ENCODE measurements at regions not wholly inside any gene's neighbourhood (a gene's known extent, or its start where the extent isn't known, plus 50 kb on each side); places are given as distances from the start of the nearest gene placed in this dataset.
"Not testable (repeated sequence)": the region's sequence is repeated elsewhere in the genome, so short reads cannot be mapped to it uniquely, and the experiment has no call there.

DNA sequence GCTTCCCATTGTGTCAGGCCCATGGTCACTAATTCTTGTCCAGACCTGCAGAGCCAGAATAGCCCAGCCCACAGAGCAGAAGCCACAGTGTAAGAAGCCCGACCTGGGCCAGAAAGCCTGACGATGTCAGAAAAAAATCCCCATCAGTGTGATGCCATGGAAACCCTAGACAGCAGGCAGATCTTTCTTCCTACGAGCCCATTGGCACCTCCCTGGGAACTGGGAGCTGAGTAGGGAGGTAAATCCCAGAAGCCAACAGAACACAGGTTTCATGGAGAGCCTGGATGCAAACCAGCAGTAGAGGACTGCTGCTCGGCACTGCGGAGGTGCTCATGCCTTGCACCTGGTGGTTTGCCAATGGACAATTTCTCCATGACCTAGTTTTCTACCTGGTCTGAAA is 82.2 kb upstream of the SLC22A16 start:
- no peak for DNase-seq (ENCODE audit: low read depth in 2 of 3, low spot score in 1 of 3)

DNA sequence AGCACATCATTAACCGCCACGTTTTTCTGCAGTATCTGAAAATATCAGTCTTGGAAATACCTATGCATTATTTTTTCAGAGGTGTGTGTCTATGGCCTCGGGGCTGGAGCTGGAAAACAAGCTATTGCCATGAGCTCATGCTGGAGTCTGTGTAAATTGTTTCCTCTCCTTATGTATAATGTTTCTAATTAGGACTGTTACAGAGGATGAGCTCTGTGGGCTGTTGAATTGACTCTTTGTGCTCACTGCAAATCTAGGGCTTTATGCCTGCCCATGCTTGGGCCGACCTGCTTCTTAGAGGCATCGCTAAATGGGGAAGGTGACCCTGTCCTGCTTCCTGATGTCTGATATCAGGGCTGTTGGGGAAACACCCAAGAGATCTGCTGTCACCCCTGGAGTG is 80.8 kb upstream of the SLC22A16 start:
- DNase-seq (ENCODE audit: low read depth in 2 of 3, low spot score in 1 of 3): no peak

DNA sequence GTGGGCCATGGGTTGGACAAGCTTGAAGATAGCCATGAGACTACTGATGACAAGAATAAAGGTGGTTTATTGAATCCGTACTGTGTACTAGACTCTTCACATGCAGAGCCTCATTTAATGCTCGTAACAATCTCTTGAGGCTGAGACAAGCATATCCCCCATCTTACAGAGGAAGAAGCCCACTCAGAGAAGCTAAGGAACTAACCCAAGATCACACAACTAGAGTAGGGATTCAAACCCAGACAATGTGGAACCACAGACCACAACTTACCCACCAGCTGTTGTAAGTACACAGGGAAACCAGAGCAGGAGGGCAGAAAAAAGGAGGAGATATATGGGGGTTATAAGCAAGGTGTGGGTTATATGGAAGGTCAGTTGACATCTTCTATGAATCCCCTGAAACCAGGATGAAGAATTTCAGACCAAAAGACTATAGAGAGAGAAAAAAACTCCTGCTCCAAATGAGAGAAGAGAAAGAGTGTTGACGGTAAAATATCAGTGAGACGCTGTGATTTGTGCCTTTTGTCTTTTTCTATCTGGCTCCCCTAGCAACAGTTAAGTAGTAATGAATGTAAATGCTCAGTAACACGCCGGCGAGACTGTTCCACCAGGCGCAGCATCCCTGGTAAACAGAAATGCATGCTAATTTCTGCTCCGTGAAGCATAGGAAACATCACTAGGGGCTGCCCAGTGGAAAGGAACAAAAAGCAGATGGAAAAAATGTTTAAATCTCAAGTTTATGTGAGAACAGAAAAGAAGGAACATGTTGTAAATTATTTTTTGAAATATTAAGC is 80.1 kb upstream of the SLC22A16 start:
- DNase-seq (ENCODE audit: low read depth in 2 of 3, low spot score in 1 of 3): no peak

DNA sequence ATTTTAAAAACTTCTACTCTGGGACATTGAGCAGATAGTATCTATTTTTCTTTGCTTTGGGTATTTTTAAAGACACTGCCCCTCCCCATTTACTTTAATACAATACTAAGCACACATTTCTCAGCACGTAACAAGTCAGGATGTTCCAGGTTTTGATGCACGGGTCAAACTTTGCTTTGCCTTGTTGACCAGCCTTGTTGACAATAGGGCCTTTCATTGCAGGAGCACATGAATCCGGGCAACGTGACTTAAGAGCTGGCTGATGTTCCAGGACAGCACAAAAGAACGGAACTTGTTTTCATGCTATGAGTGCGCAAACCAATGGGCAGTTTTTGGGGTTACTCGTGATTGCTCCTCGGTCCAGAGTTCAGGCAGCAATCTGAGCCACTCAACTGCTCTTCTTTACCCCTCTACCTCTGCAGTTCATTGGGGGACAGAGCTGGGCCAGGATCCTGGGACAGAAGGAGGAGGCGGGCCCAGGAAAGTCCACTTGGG is 78.6 kb upstream of the SLC22A16 start:
- no peak for DNase-seq (ENCODE audit: low read depth in 2 of 3, low spot score in 1 of 3)

DNA sequence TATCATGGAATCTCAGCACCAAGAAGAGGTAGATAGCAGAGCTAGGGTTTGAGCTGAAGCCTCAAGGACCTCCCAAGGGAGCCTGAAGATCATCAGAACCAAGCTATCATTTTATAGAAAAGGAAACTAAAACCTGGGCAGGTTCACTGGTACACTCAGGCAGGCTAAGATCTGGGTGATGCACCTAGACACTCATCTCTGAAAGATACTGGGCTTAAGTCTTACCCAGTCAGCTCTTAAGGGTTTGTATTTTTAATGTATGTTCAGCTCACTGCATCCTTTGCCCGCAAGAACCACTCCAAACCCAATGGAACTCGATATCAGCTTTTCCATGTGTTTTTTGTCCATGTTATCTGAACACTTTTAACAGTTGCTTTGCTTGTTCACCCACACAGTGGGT is 78.0 kb upstream of the SLC22A16 start:
- no peak for DNase-seq (ENCODE audit: low read depth in 2 of 3, low spot score in 1 of 3)

DNA sequence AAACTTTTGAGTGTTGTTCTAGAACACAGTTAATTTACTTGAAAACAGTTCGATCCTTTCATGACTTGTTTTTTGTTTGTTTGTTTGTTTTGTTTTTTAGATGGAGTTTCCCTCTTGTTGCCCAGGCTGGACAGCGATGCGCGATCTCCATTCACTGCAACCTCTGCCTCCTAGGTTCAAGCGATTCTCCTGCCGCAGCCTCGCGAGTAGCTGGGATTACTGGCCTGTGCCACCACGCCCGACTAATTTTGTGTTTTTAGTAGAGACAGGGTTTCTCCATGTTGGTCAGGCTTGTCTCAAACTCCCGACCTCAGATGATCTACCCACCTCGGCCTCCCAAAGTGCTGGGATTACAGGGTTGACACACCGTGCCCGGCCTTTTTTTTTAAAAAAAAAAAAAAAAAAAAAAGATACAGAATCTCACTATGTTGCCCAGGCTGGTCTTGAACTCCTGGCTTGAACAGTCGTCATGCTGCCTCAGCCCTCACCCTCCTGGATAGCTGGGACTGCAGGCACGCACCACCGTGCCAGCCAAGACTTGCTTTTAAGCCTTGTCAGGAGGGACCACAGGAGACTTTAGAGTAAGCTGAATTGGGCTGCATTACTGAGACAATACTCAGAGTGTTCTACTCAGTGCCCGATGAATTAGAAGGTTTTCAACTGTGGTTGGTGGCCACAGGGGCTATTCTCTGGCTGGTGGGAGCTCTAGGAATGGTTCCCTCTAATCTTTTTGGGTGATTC is 76.7 kb upstream of the SLC22A16 start:
- DNase-seq (ENCODE audit: low read depth in 2 of 3, low spot score in 1 of 3): no peak

DNA sequence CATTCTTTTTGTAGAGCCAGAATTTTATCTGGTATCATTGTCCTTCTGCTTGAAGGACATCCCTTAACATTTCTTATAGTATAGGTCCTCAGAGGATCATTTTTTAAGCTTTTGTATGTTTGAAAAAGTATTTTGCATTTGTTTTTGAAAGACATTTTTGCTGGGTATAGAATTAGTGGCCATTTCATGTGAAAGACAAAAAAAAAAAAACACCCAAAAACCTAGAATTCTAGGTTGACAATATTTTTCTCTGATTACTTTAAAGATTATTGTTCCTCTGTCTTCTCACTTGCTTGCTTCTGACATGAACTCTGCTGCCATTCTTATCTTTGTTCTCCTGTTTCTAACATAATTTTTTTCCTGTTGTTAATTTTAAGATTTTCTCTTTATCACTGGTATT is 75.7 kb upstream of the SLC22A16 start:
- no peak for DNase-seq (ENCODE audit: low read depth in 2 of 3, low spot score in 1 of 3)

DNA sequence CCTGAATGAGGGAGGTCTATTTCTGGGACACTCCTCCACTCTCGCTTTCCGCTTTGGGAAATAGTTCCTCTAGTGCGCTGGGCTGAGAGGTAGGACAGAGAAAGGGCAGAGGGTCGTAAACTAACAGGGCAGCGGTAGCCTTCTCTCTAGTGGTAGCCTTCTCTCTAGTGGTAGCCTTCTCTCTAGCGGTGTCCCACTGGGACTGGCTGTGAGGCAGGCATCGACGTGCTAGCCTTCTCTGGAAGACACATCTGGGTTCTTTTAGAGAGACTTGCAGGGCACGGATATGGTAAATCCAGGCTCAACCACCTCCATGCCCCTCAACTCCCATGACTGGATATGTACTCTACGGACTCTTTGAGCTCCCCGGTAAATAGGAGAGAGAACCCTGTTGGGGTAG is 74.7 kb upstream of the SLC22A16 start:
- no peak for DNase-seq (ENCODE audit: low read depth in 2 of 3, low spot score in 1 of 3)

DNA sequence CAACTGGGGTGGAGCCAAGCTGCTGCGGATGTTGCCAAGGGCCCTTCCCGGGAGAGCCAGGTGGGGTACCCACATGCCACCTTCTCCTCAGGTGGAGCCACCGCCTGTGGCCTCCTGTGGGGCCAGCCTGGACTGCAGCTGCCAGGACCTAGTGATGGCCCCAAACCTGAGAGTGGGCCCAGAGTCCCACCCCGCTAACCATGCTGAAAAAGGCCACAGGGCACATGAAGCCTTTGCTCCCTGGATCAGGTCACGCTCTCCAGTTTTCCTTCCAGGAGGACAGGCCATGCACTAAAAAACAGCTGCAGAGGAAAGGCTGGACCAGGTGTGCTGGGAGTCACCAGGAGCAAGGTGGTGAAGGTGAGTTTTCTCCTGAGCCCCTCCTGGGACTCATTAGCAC is 73.9 kb upstream of the SLC22A16 start:
- DNase-seq (ENCODE audit: low read depth in 2 of 3, low spot score in 1 of 3): no peak

DNA sequence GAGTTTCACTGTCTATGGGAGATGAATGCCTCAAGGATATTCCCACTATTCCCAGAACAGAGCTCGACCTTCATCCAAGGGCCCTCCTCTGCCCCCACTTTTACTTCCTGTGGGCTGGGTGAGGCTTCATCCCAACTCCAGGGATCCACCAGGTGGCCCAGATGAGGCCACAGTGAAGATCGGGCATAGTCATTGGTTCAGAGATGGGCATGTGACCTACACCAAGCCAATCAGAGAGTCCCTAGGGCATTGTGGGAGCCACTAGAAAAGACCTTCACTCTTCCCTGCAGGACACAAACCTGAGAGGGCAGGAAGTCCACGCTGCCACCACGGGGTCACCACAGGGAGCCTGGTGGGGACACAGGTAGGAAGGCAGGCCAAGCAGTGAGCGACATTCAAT is 72.9 kb upstream of the SLC22A16 start:
- DNase-seq (ENCODE audit: low read depth in 2 of 3, low spot score in 1 of 3): no peak

DNA sequence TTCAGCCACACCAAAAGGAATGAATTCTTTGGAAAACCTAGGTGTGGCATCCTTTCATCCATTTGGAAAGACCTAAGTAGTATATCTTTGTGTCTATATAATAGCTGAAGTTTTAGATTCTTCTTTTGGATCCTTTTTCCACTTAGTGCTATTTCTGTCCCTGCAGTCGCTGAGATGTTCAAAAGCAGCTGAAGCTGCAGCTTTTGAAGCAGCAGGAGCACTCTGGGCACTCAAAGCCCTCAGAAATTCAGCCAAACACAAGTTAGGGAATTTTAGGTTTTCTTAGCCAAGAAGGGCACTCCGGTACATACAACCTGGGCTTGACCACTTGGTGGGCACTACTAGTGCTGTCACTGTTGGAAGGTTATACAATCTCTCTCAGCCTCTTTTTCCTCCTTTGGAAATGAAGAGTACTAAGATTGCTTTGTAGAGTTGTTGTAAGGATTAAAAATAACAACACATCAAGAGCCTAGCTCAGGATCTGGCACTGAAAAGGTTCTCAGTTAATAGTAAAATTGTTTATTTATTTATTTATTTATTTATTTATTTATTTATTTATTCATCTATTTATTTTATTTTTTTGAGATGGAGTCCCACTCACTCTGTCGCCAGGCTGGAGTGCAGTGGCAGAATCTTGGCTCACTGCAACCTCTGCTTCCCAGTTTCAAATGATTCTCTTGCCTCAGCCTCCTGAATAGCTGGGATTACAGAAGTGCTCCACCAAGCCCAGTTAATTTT is 71.9 kb upstream of the SLC22A16 start:
- DNase-seq (ENCODE audit: low read depth in 2 of 3, low spot score in 1 of 3): no peak

DNA sequence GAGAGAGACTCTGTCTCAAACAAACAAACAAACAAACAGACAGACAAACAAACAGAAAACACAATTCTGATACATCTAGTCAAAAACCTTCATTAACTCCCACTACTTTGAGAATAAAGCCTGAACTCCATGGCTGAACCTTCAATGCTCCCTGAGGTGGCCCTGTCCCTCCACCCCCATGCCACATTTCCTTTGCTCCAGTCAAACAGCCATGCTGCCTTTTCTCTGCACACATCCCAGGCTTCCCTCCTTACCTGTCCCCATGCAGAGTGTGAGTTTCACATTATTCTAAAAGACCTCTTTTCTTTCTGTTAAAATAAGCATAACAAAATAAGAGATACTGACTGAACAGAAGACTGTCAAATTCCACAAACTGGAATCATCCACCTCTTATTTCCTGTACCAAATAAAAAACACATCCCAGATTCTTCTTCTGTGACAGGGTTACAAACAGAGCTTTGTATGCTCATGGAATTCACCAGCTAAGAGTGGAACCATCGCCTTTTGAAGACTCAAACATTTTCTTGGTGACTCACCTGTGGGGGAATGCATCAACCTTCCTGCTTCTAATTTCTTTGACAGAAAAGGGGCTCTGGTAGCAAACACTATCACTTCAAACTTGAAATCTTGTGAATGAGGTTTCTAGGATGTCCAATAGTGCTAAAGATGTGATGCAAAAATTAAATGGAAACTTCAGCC is 71.0 kb upstream of the SLC22A16 start:
- no peak for DNase-seq (ENCODE audit: low read depth in 2 of 3, low spot score in 1 of 3)

DNA sequence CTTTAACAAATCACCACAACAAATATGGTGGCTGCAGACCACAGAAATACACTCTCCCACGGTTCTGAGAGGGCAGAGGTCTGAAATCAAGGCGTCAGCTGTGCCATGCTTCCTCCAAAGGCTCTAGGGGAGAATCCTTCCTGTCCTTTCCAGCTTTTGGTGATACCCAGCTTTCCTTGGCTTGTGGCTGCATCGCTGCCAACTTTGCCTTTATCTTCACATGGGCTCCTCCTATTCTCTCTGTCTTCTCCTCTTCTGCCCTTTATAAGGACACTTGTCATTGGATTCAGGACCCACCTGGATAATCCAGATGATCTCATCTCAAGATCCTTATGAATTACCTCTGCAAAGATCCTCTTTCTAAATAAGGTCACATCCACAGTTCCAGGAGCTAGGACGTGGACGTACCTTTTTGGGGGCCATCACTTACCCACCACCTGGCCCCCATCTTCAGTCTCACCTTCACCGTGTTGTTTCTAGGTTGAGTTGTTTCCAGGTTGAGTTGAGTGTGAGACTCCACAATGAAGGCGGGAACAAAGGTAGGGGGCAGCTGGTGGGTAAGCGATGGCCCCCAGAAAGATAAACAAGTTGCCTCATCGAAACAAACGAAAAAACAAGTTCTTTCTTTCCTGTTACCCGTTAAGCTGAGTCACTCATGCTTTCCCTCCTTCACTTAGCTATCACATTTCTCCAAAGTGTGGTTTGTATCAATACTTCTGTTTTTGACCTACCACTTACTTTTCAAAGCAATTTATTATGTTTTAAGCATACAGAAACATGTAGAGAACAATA is 68.9 kb upstream of the SLC22A16 start:
- no peak for DNase-seq (ENCODE audit: low read depth in 2 of 3, low spot score in 1 of 3)

DNA sequence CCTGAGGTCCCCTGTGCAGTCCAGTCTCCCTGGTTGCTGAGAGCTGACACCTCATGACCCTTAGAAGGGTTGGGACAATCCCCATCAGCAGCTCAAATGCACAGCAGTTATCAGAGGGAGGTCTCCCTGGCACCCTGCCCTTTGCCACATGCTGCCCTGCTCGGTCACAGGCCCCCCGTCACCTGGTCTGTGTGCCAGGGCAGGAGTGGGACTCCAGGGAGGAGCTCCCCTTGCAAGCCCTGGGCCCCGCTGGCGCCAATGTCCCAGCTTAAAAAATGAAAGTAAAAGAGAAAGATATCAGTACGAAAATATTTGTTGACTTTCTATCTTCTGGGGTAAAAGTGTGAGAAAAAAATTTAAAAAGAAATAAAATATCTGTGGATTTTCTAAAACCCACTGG is 68.1 kb upstream of the SLC22A16 start:
- no peak for DNase-seq (ENCODE audit: low read depth in 2 of 3, low spot score in 1 of 3)

DNA sequence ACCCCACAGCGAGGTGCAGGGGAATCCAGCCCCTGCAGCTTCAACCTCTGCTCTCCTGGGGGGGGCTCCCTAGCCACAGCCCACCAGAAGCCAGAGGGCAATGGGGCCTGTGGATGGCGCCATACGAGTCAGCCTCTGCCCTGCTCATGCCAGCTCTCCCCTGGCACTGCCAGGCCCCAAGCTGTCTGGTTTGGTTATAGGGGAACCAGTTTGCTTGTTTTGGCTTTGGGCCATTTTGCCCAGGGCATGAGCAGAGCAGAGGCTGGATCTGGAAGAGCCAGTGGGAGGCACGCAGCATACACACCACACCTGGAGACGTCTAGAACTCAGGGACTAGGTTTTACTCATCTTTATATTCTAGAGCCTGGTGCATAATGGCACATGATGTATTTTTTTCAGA is 66.7 kb upstream of the SLC22A16 start:
- DNase-seq (ENCODE audit: low read depth in 2 of 3, low spot score in 1 of 3): no peak

DNA sequence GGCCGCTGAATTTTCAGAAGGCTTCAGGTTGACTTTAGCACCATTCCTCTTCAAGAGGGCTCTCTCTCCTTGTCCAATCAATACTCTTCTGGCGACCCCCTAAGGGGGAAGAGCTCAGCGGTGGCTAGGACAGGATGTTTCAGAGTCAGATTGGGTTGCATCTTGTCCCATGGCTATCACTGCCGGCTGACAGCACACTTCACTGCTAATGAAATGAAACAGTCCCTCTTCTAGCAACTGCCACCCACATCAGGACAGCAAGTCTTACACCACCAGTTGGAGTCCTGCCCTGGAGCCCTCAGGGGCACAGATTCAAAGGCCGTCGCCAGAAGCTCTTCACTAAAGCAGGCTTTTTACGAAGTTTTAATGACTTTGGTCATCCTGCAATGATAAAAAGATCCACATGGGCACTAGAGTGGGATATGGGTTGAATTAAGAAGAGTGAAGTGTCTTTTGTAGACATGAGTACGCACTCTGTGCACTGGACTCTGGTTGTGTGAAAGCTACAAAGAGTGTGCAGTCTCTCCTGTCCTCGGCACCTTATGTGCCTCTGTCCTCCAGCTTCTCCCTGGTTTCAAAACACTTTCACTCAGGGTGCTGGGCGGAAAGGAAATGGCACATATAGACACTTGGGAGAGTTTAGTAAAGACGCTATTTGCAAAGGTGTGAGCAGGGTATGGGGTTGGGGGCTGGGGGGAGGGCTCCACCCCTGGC is 66.1 kb upstream of the SLC22A16 start:
- DNase-seq (ENCODE audit: low read depth in 2 of 3, low spot score in 1 of 3): no peak

DNA sequence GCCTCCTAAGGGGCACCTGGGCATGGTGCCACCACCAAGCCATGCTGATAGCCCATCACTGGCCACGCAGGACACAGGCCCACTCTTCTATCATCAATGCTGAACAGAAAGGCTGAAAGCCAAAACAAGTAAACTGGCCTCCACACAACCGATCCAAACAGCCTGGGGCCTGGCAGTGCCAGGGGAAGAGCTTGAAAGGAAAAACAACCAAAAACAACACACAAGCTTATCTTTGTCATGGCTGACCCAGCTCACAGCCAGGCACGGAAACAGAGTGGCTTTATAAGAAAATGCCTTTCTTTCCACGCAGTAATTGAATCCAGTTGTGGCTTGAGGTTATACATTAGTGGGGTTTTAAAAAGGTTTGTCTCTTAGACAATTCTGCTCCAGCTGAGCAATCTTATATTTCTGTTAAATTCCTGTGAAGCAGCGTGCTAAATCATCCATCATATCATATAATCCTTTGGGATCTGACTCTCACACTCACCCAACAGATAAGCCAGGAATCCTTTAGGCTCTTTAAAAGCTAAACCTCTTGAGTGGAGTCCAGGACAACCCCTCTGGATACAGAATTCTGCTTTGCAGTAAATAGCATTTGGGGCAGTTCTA is 65.4 kb upstream of the SLC22A16 start:
- DNase-seq (ENCODE audit: low read depth in 2 of 3, low spot score in 1 of 3): no peak

DNA sequence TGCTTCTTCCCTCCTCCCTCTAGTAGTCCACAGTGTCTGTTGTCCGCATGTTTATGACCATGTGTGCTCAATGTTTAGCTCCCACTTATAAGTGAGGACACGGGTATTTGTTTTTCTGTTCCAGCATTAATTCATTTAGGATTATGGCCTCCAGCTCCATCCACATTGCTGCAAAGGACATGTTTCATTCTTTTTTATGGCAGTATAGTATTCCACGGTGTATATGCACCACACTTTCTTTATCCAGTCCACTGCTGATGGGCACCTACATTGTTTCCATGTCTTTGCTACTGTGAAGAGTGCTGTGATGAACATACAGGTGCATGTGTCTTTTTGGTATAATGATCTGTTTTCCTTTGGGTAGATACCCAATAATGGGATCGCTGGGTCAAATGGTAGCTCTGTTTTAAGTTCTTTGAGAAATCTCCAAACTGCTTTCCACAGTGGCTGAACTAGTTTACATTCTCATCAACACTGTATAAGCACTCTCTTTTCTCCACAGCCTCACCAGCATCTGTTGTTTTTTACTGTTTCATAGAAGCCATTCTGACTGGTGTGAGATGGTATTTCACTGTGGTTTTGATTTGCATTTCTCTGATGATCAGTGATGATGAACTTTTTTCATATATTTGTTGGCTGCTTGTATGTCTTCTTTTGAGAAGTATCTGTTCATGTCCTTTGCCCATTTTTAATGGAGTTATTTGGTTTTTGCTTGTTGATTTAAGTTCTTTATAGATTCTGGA is 63.0 kb upstream of the SLC22A16 start:
- DNase-seq (ENCODE audit: low read depth in 2 of 3, low spot score in 1 of 3): not testable (repeated sequence)
